Fibroblast of skin of back (primary cell): ENCODE measurements at regions not wholly inside any gene's neighbourhood (a gene's known extent, or its start where the extent isn't known, plus 50 kb on each side); places are given as distances from the start of the nearest gene placed in this dataset.
"Not testable (repeated sequence)": the region's sequence is repeated elsewhere in the genome, so short reads cannot be mapped to it uniquely, and the experiment has no call there.

Source experiments
- DNase-seq: peaks from one replicate; pipeline ENCODE4 v3.0.0-alpha.2; 2013

DNA sequence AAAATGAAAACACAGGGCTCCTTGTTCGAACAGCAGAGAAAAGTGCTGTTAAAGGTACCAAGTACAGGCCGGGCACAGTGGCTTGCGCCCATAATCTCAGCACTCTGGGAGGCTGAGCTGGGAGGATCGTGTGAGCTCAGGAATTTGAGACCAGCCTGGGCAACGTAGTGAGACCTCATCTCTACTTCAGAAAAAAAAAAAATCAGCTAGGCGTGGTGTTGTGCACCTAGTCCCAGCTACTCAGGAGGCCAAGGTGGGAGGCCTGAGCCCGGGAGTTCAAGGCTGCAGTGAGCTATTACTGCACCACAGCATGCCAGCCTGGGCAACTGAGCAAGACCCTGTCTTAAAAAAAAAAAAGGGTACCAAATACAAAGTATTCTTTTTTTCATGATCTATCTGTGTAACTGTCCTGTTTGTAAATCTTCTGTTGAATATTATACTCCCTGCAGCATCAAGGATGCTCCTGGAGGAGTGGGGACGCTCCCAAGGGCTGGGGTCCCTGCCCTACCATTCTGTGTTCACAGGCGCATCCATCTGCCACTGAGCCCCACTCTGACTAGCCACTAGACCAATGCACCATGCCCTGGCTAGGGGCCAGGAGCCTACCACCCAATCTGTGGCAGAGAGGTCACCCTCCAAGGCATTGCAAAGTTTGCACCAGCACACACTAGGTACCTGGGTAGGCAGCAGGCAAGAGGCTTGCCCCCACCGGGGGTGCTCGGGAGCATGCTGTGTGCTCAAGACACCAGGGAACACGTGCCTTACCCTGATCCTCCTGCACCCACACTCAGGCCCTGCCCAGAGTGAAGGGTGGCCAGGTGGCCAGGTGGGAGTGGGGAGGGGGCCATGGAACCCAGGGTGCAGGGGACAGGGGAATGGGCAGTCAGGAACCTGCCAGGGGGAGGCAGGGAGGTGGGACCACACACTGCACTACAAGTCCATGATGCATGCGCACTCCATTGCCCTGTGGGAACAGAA is 67.3 kb upstream of the KMT2C start:
- no peak for DNase-seq

DNA sequence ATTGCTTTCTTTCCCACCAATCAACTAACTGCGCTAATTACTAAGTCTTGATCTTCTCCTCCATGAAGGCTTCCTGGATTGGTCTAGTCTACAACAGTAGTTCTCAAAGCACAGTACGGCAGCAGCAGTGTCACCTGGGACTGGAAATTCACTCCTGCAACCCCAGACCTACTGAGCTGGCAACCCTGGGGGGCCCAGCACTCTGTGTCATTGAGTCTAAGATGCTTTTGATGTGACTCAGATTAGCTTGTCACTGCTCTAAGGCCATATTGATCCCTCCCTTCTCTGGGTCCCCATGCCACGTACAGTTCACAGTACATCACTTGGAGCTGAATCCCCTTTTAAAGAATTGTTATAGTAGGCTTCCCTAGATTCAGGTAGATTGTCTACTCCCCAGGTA is 65.7 kb upstream of the KMT2C start:
- DNase-seq, result peak; percentile 2

DNA sequence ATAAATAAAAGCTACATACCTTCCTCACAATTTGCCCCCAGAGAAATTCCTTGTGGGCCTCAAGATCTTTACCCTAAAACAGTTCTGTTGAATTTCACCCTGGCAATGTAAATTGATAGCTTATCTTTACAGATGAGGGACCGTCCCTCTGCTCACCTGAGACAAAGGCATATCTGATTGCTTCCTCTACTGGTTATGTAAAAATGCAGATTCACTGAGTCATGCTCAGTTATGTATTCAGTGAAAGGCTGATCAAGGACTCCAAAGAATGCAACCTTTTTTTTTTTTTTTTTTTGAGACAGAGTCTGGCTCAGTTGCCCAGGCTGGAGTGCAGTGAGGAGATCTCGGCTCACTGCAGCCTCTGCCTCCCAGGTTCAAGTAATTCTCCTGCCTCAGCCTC is 64.2 kb upstream of the KMT2C start:
- DNase-seq, result not testable (repeated sequence)

DNA sequence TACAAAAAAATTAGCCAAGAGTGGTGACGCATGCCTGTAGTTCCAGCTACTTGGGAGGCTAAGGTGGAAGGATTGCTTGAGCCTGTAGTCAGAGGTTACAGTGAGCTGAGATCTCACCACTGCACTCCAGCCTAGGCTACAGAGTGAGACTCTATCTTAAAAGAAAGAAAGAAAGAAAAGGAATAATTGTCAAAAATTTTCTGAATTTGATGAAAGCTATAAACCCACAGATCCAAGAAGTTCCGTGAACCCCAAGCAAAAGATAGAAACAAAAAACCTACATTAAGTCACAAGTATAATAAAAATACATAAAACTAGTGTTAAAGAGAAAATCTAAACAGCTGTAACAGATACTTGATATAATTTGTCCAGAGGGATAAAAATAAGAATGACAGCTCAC is 60.1 kb upstream of the KMT2C start:
- DNase-seq, result no peak

DNA sequence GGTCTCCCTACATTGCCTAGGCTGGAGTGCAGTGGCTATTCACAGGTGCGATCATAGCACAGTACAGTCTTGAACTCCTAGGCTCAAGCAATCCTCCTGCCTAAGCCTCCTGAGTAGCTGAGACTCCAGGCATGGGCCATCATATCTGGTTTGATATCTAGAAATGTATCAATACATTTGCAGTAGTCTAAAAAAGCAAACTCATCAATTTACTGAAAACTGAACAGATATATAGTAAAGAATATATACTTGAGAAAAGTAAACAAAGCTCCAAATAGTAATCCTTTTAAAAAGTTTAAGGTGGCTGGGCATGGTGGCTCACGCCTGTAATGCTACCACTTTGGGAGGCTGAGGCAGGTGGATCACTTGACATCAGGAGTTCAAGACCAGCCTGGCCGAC is 57.1 kb upstream of the KMT2C start:
- no peak for DNase-seq

DNA sequence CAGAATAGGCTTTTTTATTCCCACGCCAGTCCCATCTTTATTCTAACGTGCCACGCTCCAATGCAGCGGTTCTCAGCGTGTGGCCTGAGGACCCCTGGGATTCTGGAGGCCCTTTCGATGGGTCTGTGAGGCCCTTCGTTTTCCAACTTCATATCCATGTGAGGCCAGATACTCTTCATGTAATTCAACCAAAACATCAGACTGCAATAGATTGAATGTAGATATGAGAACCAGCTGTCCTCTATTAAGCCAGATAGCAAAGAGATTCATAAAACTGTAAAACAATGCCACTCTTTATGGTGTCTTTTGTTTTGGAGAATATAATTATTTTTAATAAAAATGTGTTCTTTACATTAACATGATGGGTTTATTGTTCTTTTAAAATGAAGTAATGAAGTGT is 53.2 kb upstream of the KMT2C start:
- no peak for DNase-seq

DNA sequence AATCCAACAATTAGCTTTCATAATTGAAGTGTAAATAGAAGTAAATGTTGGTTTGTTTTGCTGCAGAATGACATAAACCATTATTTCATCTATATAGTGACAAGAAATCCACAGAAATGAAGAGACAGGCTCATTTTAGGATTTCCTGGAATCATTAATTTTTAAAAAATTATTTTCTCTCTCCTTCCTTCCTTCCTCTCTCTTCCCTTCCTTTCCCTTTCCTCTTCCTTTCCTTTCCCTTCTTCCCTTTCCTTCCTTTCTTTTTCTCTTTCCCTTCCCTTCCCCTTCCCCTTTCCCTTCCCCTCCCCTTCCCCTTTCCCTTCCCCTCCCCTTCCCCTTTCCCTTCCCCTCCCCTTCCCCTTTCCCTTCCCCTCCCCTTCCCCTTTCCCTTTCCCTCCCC is 51.2 kb upstream of the KMT2C start:
- DNase-seq, result no peak

DNA sequence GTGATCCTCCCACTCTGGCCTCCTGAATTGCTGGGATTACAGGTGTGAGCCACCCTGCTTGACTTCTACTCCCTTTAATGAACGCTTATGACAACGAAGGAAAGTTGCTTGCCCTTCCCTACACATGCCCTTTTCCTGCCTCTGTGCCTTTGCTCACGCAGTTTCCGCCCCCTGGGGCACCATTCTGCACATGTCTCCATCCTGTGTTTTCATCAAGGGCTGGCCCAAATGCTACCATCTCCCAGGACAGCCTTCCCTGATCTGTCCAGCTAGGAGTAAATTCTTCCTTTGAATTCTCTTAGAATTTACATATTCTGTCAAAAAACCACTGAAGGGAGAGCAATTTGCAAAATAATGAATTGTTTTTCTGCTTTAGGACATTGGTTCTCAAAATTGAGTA is 50.0 kb upstream of the KMT2C start:
- DNase-seq, result no peak
